Upper lobe of left lung (tissue), 4 donors: ENCODE measurements at regions not wholly inside any gene's neighbourhood (a gene's known extent, or its start where the extent isn't known, plus 50 kb on each side); places are given as distances from the start of the nearest gene placed in this dataset.

ENCODE experiments used
- EP300 ChIP-seq, 4 donors: sonication (generic); formaldehyde crosslinking; IDR thresholded peaks; one replicate each; pipeline ENCODE4 v1.5.1; 2017; ENCODE audit warnings: antibody characterized with exemption in 4 of 4, control low read depth in 2 of 4
- POLR2A ChIP-seq, 4 donors: fragments of 450-650 bp; IDR thresholded peaks; one replicate each; pipeline ENCODE4 v1.5.1; 2016 to 2017; ENCODE audit warnings: antibody characterized with exemption in 4 of 4, mild to moderate bottlenecking in 2 of 4
- POLR2AphosphoS5 ChIP-seq, 2 donors: sonication (generic); formaldehyde crosslinking; IDR thresholded peaks; one replicate each; pipeline ENCODE4 v1.5.1; 2017; ENCODE audit warnings: antibody characterized with exemption in 2 of 2

- TF ChIP-seq POLR2AphosphoS5 (IDR thresholded peaks at IDR 0.05) (no peak), POLR2A (IDR thresholded peaks at IDR 0.05) (no peak), EP300 (IDR thresholded peaks at IDR 0.05) (no peak)
These were observed 1396.8 kb upstream of the SLC39A10 start for GRCh38 chr2:194260185-194260584.
